NT2/D1 (cell line): ENCODE measurements at regions not wholly inside any gene's neighbourhood (a gene's known extent, or its start where the extent isn't known, plus 50 kb on each side); places are given as distances from the start of the nearest gene placed in this dataset.

Experiments used
- SUZ12 ChIP-seq: IDR thresholded peaks from 2 replicates; pipeline ENCODE4 v1.6.1; 2011; ENCODE audit not compliant: insufficient read length, insufficient read depth; ENCODE audit errors: extremely low read depth
- YY1 ChIP-seq: IDR thresholded peaks from 2 replicates; pipeline ENCODE4 v1.6.1; 2011; ENCODE audit not compliant: insufficient read length, insufficient read depth
- ZNF274 ChIP-seq: IDR thresholded peaks from 2 replicates; pipeline ENCODE4 v1.6.1; 2011; ENCODE audit warnings: mild to moderate bottlenecking, low read depth, low read length

DNA sequence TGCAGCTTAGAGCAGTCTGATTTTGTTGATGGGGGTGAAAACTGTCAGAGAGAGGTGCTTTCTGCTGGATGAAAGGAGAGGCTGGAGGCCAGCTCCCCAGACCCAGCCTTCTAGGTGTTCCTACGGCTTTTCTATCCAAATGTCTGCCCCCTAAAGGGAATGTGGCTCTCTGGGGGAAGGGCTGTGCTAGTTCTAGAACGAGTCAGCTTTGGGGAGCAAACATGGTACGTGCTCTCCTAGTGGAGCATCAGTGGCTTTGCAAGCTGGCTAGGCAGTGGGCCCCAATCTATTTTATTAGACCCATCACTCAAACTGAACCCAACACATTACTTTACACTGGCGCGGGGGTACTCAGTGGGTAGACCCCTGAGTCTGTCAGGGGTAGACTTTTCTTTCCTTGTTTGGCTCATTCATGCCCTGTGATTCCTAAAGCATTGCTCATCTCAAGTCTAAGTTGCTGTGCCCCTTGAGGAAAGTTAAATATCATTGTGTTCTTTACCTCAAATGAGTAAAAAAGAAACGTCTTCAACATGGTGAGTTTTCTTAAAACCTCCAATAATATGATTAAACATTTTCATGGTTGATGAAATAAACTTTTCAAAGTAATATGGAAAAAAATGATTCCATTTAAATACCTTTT is 254.9 kb downstream of the DLEU7 start:
- no peak for TF ChIP-seq SUZ12
- no peak for TF ChIP-seq ZNF274
- TF ChIP-seq YY1, result no peak
